Left lung (tissue), 4 donors: ENCODE measurements at regions not wholly inside any gene's neighbourhood (a gene's known extent, or its start where the extent isn't known, plus 50 kb on each side); places are given as distances from the start of the nearest gene placed in this dataset.

Source experiments
- ATAC-seq: fragments of 200-7000 bp; cut with Tn5 transposase; one replicate; pipeline ENCODE4 v1.9.1; 2020; ENCODE audit warnings: moderate library complexity
- DNase-seq, 4 donors: peaks; one replicate each; pipeline ENCODE4 v3.0.0-alpha.2; 2013 to 2020
- H3K27ac ChIP-seq, 2 donors: fragments of 200-600 bp; sonication (generic) in 1 of 2; one replicate each; pipeline versions ENCODE4 v1.5.0 to v1.8.0; 2020 to 2021
- H3K27me3 ChIP-seq, 2 donors: fragments of 200-600 bp; sonication (generic) in 1 of 2; one replicate each; pipeline versions ENCODE4 v1.5.0 to v1.8.0; 2020 to 2021
- H3K36me3 ChIP-seq, 2 donors: fragments of 200-600 bp; sonication (generic) in 1 of 2; one replicate each; pipeline versions ENCODE4 v1.5.0 to v1.8.0; 2020 to 2021
- H3K4me1 ChIP-seq, 2 donors: fragments of 200-600 bp; one replicate each; pipeline ENCODE4 v1.8.0; 2021
- H3K4me3 ChIP-seq, 2 donors: fragments of 200-600 bp; sonication (generic) in 1 of 2; one replicate each; pipeline versions ENCODE4 v1.5.0 to v1.8.0; 2020 to 2021; ENCODE audit warnings: mild to moderate bottlenecking in 1 of 2
- H3K9me3 ChIP-seq, 2 donors: fragments of 200-600 bp; sonication (generic) in 1 of 2; one replicate each; pipeline versions ENCODE4 v1.5.0 to v1.8.0; 2020 to 2021
- CTCF ChIP-seq, 2 donors: fragments of 200-600 bp; sonication (generic) in 1 of 2; IDR thresholded peaks; one replicate each; pipeline versions ENCODE4 v1.5.0 to v1.8.0; 2021; ENCODE audit warnings: antibody characterized with exemption in 2 of 2
- intact Hi-C, 2 donors: fragments of 100-400 bp; cut with DNase I; formaldehyde crosslinking; loops; one replicate each; pipeline versions ENCODE4 v1.11.2 to v1.14.2; 2022
- donor health status: DM: no; HTN: yes; CAD: no.
- donor health status: DM: no; HTN: no; CAD: no.

GRCh38 chr2:124967325-124967724 is 942.2 kb downstream of the CNTNAP5 start:
- intact Hi-C loops, result no loop called here
- Histone ChIP-seq H3K27me3 (no peaks in the 10 kb centered on the region), H3K4me3 (no peak overlapping the region), H3K4me1 (no peaks in the 10 kb centered on the region), H3K27ac (no peak overlapping the region), H3K36me3 (no peaks in the 10 kb centered on the region), H3K9me3 (no peaks in the 10 kb centered on the region)
- no peak for DNase-seq
- TF ChIP-seq CTCF (IDR thresholded peaks at IDR 0.05), result no peak
- ATAC-seq, result no peak

GRCh38 chr2:124970030-124970429 is 944.9 kb downstream of the CNTNAP5 start:
- no peak for TF ChIP-seq CTCF (IDR thresholded peaks at IDR 0.05)
- Histone ChIP-seq H3K27me3 (no peaks in the 10 kb centered on the region), H3K27ac (no peak overlapping the region), H3K4me1 (no peaks in the 10 kb centered on the region), H3K36me3 (no peaks in the 10 kb centered on the region), H3K9me3 (no peaks in the 10 kb centered on the region), H3K4me3 (no peak overlapping the region)
- intact Hi-C loops, result no loop called here
- ATAC-seq (no peak), DNase-seq (no peak)

GRCh38 chr2:124973396-124973795 is 948.3 kb downstream of the CNTNAP5 start:
- Histone ChIP-seq H3K4me1 (no peaks in the 10 kb centered on the region), H3K27ac (no peak overlapping the region), H3K27me3 (no peaks in the 10 kb centered on the region), H3K9me3 (no peaks in the 10 kb centered on the region), H3K36me3 (no peaks in the 10 kb centered on the region), H3K4me3 (no peak overlapping the region)
- intact Hi-C loops, result no loop called here
- DNase-seq, result no peak
- ATAC-seq, result no peak
- no peak for TF ChIP-seq CTCF (IDR thresholded peaks at IDR 0.05)

- ATAC-seq (no peak), DNase-seq (no peak)
- no peaks in the 10 kb centered on the region for H3K36me3 ChIP-seq
- intact Hi-C loops, result no loop called here
- H3K27ac ChIP-seq, result no peak overlapping the region
- no peak overlapping the region for H3K4me3 ChIP-seq
- no peaks in the 10 kb centered on the region for H3K27me3 ChIP-seq
- no peaks in the 10 kb centered on the region for H3K4me1 ChIP-seq
- TF ChIP-seq CTCF (IDR thresholded peaks at IDR 0.05), result no peak
- no peaks in the 10 kb centered on the region for H3K9me3 ChIP-seq
These were observed 950.1 kb downstream of the CNTNAP5 start for GRCh38 chr2:124975224-124975623.

- Histone ChIP-seq H3K27ac (no peak overlapping the region), H3K9me3 (no peaks in the 10 kb centered on the region), H3K4me1 (no peaks in the 10 kb centered on the region), H3K27me3 (no peaks in the 10 kb centered on the region), H3K4me3 (no peak overlapping the region), H3K36me3 (no peaks in the 10 kb centered on the region)
- intact Hi-C loops, result no loop called here
- no peak for ATAC-seq
- no peak for DNase-seq
- TF ChIP-seq CTCF (IDR thresholded peaks at IDR 0.05), result no peak
These were observed 950.6 kb downstream of the CNTNAP5 start for GRCh38 chr2:124975648-124976047.
